GM12891 (cell line): ENCODE measurements at regions not wholly inside any gene's neighbourhood (a gene's known extent, or its start where the extent isn't known, plus 50 kb on each side); places are given as distances from the start of the nearest gene placed in this dataset.

ENCODE experiments used
- PAX5 ChIP-seq: IDR thresholded peaks from 2 replicates; pipeline ENCODE4 v1.6.1; 2011; ENCODE audit warnings: low read length, moderate library complexity, mild to moderate bottlenecking; ENCODE audit not compliant: insufficient read depth, severe bottlenecking
- TAF1 ChIP-seq: IDR thresholded peaks from 2 replicates; pipeline ENCODE4 v1.6.1; 2011; ENCODE audit warnings: low read depth, low read length, control low read depth

DNA sequence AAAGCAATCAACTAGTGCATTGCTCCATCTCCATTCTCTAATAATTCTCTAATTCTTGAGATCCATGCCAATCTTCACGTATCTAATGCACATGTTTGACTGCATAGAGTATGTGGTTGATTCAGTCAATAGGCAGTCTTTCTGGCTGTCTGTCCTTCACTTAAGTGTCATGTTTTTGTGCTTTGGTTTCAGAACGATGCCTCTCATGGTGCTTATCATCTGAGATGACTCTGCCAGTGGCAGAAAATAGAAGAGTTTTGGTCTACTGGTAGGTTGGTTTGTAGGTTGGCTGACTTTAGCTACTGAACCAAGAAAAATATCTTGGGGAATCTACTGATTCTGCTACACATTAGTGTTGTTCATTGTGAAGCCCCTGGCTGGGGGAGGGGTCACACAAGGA, 364.2 kb downstream of the SFMBT2 start:
- TF ChIP-seq TAF1, result no peak
- peak; percentile 9 for TF ChIP-seq PAX5
